Left lung (tissue), 4 donors: ENCODE measurements at regions not wholly inside any gene's neighbourhood (a gene's known extent, or its start where the extent isn't known, plus 50 kb on each side); places are given as distances from the start of the nearest gene placed in this dataset.
A peak's percentile ranks its signal among the peaks of the same experiment; 100 is the strongest.

Experiments used
- ATAC-seq: fragments of 200-7000 bp; cut with Tn5 transposase; one replicate; pipeline ENCODE4 v1.9.1; 2020; ENCODE audit warnings: moderate library complexity
- DNase-seq, 4 donors: peaks; one replicate each; pipeline ENCODE4 v3.0.0-alpha.2; 2013 to 2020
- H3K27ac ChIP-seq, 2 donors: fragments of 200-600 bp; sonication (generic) in 1 of 2; one replicate each; pipeline versions ENCODE4 v1.5.0 to v1.8.0; 2020 to 2021
- H3K27me3 ChIP-seq, 2 donors: fragments of 200-600 bp; sonication (generic) in 1 of 2; one replicate each; pipeline versions ENCODE4 v1.5.0 to v1.8.0; 2020 to 2021
- H3K36me3 ChIP-seq, 2 donors: fragments of 200-600 bp; sonication (generic) in 1 of 2; one replicate each; pipeline versions ENCODE4 v1.5.0 to v1.8.0; 2020 to 2021
- H3K4me1 ChIP-seq, 2 donors: fragments of 200-600 bp; one replicate each; pipeline ENCODE4 v1.8.0; 2021
- H3K4me3 ChIP-seq, 2 donors: fragments of 200-600 bp; sonication (generic) in 1 of 2; one replicate each; pipeline versions ENCODE4 v1.5.0 to v1.8.0; 2020 to 2021; ENCODE audit warnings: mild to moderate bottlenecking in 1 of 2
- H3K9me3 ChIP-seq, 2 donors: fragments of 200-600 bp; sonication (generic) in 1 of 2; one replicate each; pipeline versions ENCODE4 v1.5.0 to v1.8.0; 2020 to 2021
- CTCF ChIP-seq, 2 donors: fragments of 200-600 bp; sonication (generic) in 1 of 2; IDR thresholded peaks; one replicate each; pipeline versions ENCODE4 v1.5.0 to v1.8.0; 2021; ENCODE audit warnings: antibody characterized with exemption in 2 of 2
- intact Hi-C, 2 donors: fragments of 100-400 bp; cut with DNase I; formaldehyde crosslinking; loops; one replicate each; pipeline versions ENCODE4 v1.11.2 to v1.14.2; 2022
- donor health status: DM: no; HTN: yes; CAD: no.
- donor health status: DM: no; HTN: no; CAD: no.

GRCh38 chr10:29119374-29119773 is 169.5 kb upstream of the LYZL1 start:
- Histone ChIP-seq H3K36me3 (no peaks in the 10 kb centered on the region), H3K9me3 (peaks cover 0 to 34% of the 10 kb centered on the region in 2 donors), H3K4me3 (no peak overlapping the region), H3K27ac (no peak overlapping the region), H3K27me3 (no peaks in the 10 kb centered on the region), H3K4me1 (no peaks in the 10 kb centered on the region)
- intact Hi-C loops, result no loop called here
- ATAC-seq, result peak; percentile 62
- no peak for TF ChIP-seq CTCF (IDR thresholded peaks at IDR 0.05)
- peak in 1 of 4 donors; percentile 48 for DNase-seq

GRCh38 chr10:29120216-29120615 is 168.7 kb upstream of the LYZL1 start:
- ATAC-seq (peak; percentile 15), DNase-seq (no peak)
- H3K9me3 ChIP-seq, result peaks cover 0 to 34% of the 10 kb centered on the region in 2 donors
- intact Hi-C loops, result no loop called here
- no peaks in the 10 kb centered on the region for H3K27me3 ChIP-seq
- H3K4me1 ChIP-seq, result no peaks in the 10 kb centered on the region
- no peak overlapping the region for H3K27ac ChIP-seq
- H3K36me3 ChIP-seq, result no peaks in the 10 kb centered on the region
- no peak for TF ChIP-seq CTCF (IDR thresholded peaks at IDR 0.05)
- H3K4me3 ChIP-seq, result no peak overlapping the region

DNA sequence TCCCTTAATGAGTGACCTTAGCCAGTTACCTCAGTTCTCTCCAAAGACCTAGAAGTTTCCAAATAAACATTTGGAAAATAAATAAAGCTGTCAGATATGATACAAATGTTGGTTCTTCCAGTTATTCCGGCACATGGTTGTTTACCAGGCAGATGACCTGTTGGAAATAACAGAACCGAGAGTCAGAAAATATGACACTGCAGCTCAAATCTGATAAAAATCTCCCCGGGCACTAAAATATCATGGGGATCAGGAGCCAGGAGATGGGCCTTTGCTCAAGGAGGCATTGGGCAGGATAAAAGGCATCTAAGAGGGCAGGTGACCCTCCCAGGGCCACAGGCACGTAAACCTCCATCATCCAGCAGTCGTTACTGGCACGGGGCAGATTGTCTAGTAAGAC is 164.0 kb upstream of the LYZL1 start:
- DNase-seq, result no peak
- TF ChIP-seq CTCF (IDR thresholded peaks at IDR 0.05), result no peak
- H3K27me3 ChIP-seq, result peaks cover 0 to 20% of the 10 kb centered on the region in 2 donors
- intact Hi-C loops, result no loop called here
- H3K4me3 ChIP-seq, result no peak overlapping the region
- ATAC-seq, result no peak
- no peaks in the 10 kb centered on the region for H3K4me1 ChIP-seq
- no peak overlapping the region for H3K27ac ChIP-seq
- no peaks in the 10 kb centered on the region for H3K36me3 ChIP-seq
- no peaks in the 10 kb centered on the region for H3K9me3 ChIP-seq

GRCh38 chr10:29127037-29127700 is 161.7 kb upstream of the LYZL1 start:
- TF ChIP-seq CTCF (IDR thresholded peaks at IDR 0.05), result no peak
- DNase-seq (no peak), ATAC-seq (no peak)
- Histone ChIP-seq H3K27ac (no peak overlapping the region), H3K9me3 (no peaks in the 10 kb centered on the region), H3K4me1 (no peaks in the 10 kb centered on the region), H3K27me3 (peaks cover 0 to 20% of the 10 kb centered on the region in 2 donors), H3K36me3 (no peaks in the 10 kb centered on the region), H3K4me3 (no peak overlapping the region)
- intact Hi-C loops, result no loop called here

DNA sequence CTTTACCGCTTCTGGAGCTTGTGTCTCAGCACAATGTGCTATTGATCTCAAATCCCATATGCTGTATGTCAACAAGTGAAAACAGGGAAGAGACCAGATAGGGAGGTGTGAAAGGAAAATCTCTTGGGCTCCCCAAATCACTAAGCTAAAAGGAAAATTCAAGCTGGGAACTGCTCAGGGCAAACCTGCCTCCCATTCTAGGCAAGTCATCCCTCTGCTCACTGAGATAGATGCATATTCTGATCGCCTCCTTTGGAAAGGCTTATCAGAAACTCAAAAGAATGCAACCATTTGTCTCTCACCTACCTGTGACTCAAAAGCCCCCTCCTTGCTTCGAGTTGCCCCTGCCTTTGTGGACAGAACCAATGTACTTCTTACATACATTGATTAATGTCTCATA is 161.1 kb upstream of the LYZL1 start:
- Histone ChIP-seq H3K9me3 (no peaks in the 10 kb centered on the region), H3K27ac (no peak overlapping the region), H3K27me3 (peaks cover 0 to 20% of the 10 kb centered on the region in 2 donors), H3K36me3 (no peaks in the 10 kb centered on the region), H3K4me3 (no peak overlapping the region), H3K4me1 (no peaks in the 10 kb centered on the region)
- TF ChIP-seq CTCF (IDR thresholded peaks at IDR 0.05), result no peak
- DNase-seq (no peak), ATAC-seq (no peak)
- intact Hi-C loops, result no loop called here
